ENCODE measurements at regions not wholly inside any gene's neighbourhood (a gene's known extent, or its start where the extent isn't known, plus 50 kb on each side); places are given as distances from the start of the nearest gene placed in this dataset.

DNA sequence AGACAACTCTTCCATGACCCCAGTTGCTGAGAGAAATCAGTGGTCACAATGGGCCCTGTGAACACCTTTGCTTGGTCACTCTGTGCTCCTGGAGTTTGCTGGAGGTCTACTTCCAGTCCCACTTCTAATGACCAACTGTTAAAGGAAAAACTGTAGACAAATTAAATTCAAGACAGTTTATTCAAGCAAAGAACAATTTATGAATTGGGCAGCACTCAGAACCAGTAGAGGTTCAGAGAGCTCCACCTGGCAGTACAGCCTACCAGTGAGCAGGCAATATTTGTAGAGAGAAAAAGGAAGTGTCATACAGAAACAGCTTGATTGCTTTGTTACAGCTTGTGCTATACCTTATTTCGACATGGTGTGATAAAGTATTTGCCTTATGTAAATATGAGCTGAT lies 116.5 kb downstream of the HS3ST3B1 start:
- no peak for DNase-seq
- TF ChIP-seq POLR2A (IDR thresholded peaks at IDR 0.05; ENCODE audit: low read length) (no peak), GATA1 (IDR thresholded peaks at IDR 0.05; ENCODE audit: low read depth, low read length) (no peak)

DNA sequence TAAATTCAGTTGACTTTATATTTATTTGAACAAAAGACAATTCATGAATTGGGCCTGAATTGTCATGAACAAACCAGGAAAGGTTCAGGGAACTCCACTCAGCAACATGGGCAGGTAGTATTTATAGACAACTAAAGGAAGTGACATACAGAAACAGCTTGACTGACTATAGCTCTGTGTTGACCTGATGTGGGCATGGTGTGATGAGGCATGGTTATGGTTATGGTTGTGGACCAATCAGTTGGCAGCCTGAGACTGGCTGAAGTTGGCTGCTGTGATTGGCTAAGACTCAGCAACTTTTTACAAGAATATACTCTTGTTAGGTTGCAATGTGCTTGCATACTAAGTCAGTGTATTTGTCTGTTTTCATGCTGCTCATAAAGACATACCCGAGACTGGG lies 108.4 kb downstream of the HS3ST3B1 start:
- TF ChIP-seq POLR2A (IDR thresholded peaks at IDR 0.05; ENCODE audit: low read length) (no peak), GATA1 (IDR thresholded peaks at IDR 0.05; ENCODE audit: low read depth, low read length) (no peak)
- DNase-seq = no peak

DNA sequence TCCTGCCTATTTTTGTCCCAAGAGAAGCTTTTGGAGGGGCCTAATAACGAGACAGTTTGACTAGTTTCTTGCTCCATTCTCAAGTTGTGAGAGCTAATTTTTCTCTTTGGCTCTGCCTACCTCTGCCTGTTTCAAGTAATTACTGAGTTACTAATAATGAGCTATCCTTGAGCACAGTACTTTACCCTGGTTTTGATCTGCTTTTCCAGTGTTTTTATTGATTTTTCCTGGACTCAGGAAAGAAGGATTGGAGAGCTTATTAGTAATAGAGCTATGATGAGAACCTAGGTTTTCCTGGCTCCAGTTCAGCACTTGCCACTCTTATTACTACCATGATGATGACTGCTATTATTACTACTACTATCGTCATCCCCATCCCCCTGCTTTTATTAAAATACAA lies 106.7 kb downstream of the HS3ST3B1 start:
- DNase-seq = no peak

DNA sequence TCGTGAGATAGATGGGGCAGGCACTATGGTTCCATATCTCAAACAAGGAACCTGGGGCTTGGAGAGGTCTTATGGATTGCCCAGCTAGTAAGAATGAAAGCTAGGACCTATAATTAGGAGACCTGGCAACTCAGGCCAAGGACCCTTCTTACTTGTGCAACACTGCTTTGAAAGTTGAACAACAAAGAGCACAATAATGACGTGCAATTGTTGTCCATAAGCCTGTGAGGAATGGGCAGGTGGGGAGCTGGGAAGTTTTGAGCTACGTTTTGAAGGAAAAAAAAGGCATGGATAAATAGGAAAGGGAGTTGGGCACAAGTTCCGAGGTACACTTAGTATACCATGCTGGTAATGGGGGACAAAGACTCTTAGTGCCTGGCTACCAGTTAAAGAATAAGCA lies 104.3 kb downstream of the HS3ST3B1 start:
- DNase-seq = no peak
- TF ChIP-seq POLR2A (IDR thresholded peaks at IDR 0.05; ENCODE audit: low read length) (no peak), GATA1 (IDR thresholded peaks at IDR 0.05; ENCODE audit: low read depth, low read length) (no peak)

More for the DNA sequence above, 106.7 kb downstream of the HS3ST3B1 start:
- TF ChIP-seq GATA1 (IDR thresholded peaks at IDR 0.05; ENCODE audit: low read depth, low read length) = no peak
- TF ChIP-seq POLR2A (IDR thresholded peaks at IDR 0.05; ENCODE audit: low read length) = no peak
